ENCODE measurements at regions not wholly inside any gene's neighbourhood (a gene's known extent, or its start where the extent isn't known, plus 50 kb on each side); places are given as distances from the start of the nearest gene placed in this dataset.
A peak's percentile ranks its signal among the peaks of the same experiment; 100 is the strongest.

DNA sequence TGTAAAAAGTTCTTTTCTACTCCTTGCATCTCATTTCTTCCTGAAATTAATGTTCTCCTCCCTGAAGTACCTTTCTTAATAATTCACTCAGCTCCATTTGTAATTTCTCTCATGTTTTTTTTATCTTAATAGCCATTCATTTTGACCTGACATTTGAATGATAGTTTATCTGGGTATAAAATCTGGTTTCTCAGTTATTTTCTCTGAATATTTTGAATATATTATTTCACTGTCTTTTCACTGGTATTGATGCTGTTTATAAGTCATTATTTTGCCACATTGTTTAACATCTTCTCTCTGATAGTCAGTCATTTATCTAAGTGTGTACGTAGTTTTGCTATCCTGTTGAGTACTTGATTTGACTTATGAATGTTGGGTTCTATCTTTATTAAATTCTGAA is 68.8 kb upstream of the ARHGAP18 start:
- no peak overlapping the region for H3K4me3 Mint-ChIP-seq
- POLR2A ChIA-PET: no interaction called here
- H3K36me3 Mint-ChIP-seq: peaks cover 4% of the 10 kb centered on the region
- no peaks in the 10 kb centered on the region for H3K4me1 Mint-ChIP-seq (ENCODE audit: low read depth)
- no peak overlapping the region for H3K27ac Mint-ChIP-seq
- DNase-seq: no peak
- no peaks in the 10 kb centered on the region for H3K27me3 Mint-ChIP-seq
- peaks cover 17% of the 10 kb centered on the region for H3K9me3 Mint-ChIP-seq
- intact Hi-C loops (cut with micrococcal nuclease): no loop called here
- CTCF ChIA-PET: no interaction called here

- intact Hi-C loops (cut with micrococcal nuclease): no loop called here
- DNase-seq: no peak
- ChIA-PET POLR2A (no interaction called here), CTCF (interaction anchor here (1.1 to 1.8 kb wide), 2 partner anchors 179 to 244 kb away, joined by 4 to 7 read pairs; no protein-coding TSS in a partner anchor)
- H3K4me1 Mint-ChIP-seq (ENCODE audit: low read depth): no peaks in the 10 kb centered on the region
- H3K27me3 Mint-ChIP-seq: no peaks in the 10 kb centered on the region
- H3K4me3 Mint-ChIP-seq: no peak overlapping the region
- H3K36me3 Mint-ChIP-seq: peaks cover 4% of the 10 kb centered on the region
- H3K27ac Mint-ChIP-seq: no peak overlapping the region
- H3K9me3 Mint-ChIP-seq: peaks cover 17% of the 10 kb centered on the region
Observed at GRCh38 chr6:129777371-129777770, 67.4 kb upstream of the ARHGAP18 start.

DNA sequence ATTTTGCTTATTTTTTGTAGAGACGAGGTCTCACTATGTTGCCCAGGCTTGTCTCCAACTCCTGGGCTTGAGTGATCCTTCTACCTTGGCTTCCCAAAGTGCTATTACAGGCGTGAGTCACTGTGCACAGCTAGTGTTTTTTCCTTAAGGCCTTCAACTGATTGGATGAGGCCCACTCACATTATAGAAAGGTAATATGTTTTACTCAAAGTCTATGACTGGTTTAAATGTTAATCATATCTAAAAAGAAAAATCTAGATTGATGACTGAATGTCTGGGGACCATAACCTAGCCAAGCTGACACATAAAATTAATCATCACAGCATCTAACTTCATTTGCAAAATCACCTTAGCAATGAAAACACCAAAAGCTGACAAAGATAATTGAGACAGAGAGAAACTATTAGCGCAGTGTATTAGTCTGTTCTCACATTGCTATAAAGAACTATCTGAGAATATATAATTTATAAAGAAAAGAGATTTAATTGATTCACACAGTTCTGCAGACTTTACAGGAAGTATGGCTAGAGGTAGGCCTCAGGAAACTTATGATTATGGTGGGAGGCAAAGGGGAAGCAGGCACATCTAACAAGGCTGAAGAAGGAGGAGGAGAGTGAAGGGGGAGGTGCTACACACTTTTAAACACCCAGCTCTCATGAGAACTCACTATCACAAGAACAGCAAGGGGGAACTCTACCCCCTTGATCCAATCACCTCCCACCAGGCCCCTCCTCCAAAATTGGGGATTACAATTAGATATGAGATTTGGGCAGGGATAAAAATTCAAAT is 66.8 kb upstream of the ARHGAP18 start:
- Mint-ChIP-seq H3K36me3 (peaks cover 4% of the 10 kb centered on the region), H3K27me3 (no peaks in the 10 kb centered on the region), H3K4me3 (no peak overlapping the region), H3K27ac (no peak overlapping the region), H3K4me1 (ENCODE audit: low read depth) (no peaks in the 10 kb centered on the region), H3K9me3 (peaks cover 17% of the 10 kb centered on the region)
- no peak for DNase-seq
- CTCF ChIA-PET: interaction anchor here (1.5 to 2.6 kb wide), 4 partner anchors 46 to 277 kb away, joined by 4 to 19 read pairs (median 10); no protein-coding TSS in a partner anchor
- POLR2A ChIA-PET: no interaction called here
- intact Hi-C loops (cut with micrococcal nuclease): no loop called here

GRCh38 chr6:129774697-129775447 is 64.9 kb upstream of the ARHGAP18 start:
- CTCF ChIA-PET: interaction anchor here (0.6 to 2.6 kb wide), 44 partner anchors 8 to 821 kb away, joined by 3 to 26 read pairs (median 3); partner anchors contain the start of gene ARHGAP18
- no peak overlapping the region for H3K27ac Mint-ChIP-seq

DNA sequence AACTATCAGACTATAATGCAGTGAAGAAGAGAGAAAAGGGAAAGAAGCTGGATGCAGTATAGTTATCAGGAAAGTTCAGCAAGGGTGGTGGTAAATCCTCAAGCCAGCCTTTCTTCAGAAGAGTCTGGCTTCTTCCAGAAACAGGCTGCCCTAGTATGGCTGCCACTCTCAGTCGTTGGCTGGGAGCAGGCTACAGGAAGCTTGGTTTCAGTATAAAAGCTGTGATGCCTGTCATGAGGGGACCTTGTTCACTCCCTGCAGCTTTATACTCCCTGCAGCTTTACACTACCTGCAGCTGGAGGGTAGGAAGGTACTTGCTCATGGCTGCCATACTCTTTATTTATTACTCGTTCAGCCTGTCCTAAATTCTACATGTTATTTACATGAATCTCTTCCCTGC is 63.3 kb upstream of the ARHGAP18 start:
- Mint-ChIP-seq H3K4me3 (no peak overlapping the region), H3K36me3 (peaks cover 4% of the 10 kb centered on the region), H3K27me3 (no peaks in the 10 kb centered on the region), H3K27ac (no peak overlapping the region), H3K4me1 (ENCODE audit: low read depth) (no peaks in the 10 kb centered on the region), H3K9me3 (peaks cover 5% of the 10 kb centered on the region)
- no peak for DNase-seq
- intact Hi-C loops (cut with micrococcal nuclease): no loop called here
- POLR2A ChIA-PET: no interaction called here
- CTCF ChIA-PET: interaction anchor here (0.6 kb wide), 1 partner anchor 49 kb away, joined by 3 read pairs; no protein-coding TSS in a partner anchor

More at GRCh38 chr6:129774697-129775447, 64.9 kb upstream of the ARHGAP18 start:
- intact Hi-C loops (cut with micrococcal nuclease): loop anchor here (1.0 kb wide), 1 partner anchor 177 kb away; no protein-coding TSS in a partner anchor
- POLR2A ChIA-PET: no interaction called here
- peak; percentile 64 for DNase-seq
- Mint-ChIP-seq H3K4me1 (ENCODE audit: low read depth) (no peaks in the 10 kb centered on the region), H3K36me3 (peaks cover 4% of the 10 kb centered on the region), H3K27me3 (no peaks in the 10 kb centered on the region), H3K9me3 (peaks cover 16% of the 10 kb centered on the region), H3K4me3 (no peak overlapping the region)

- Mint-ChIP-seq H3K36me3 (no peaks in the 10 kb centered on the region), H3K9me3 (no peaks in the 10 kb centered on the region), H3K4me1 (ENCODE audit: low read depth) (peaks cover 6% of the 10 kb centered on the region), H3K4me3 (no peak overlapping the region), H3K27ac (no peak overlapping the region), H3K27me3 (peaks cover 2% of the 10 kb centered on the region)
- intact Hi-C loops (cut with micrococcal nuclease): no loop called here
- ChIA-PET CTCF (interaction anchor here (1.1 kb wide), 1 partner anchor 173 kb away, joined by 4 read pairs; no protein-coding TSS in a partner anchor), POLR2A (no interaction called here)
- DNase-seq: no peak
Observed at GRCh38 chr6:129771678-129772077, 61.7 kb upstream of the ARHGAP18 start.

DNA sequence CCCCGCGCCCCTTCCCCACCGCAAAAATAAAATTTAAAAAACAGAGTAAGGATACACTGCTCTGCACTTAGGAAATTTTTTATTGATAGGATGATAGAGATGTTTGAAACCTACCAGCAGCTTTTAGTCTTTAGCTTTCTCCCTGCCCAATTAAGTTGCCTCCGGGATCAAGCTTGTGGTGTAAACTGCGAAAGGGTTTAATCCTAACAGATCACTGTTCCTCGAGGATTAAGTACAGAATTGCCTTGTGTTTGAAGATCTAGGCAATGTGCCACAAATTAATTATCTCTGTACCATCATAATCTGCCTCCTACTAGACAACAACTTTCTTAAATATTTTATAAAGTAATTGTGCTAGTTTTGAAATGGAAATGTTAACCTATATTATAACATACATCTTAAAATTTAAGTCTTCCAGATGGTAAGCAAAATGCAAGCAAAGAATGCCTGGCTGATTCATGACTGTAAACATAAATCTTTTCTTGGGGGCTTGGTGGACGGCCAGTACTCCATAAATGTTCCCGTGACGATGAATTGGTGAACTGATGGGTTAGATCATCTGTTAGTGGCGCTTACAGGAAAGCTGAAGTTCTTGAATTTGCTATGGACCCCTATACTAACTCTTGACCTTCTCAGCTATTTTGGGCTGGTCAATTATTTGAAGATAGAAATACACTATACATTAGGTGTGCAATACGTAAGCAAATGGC is 58.0 kb upstream of the ARHGAP18 start:
- Mint-ChIP-seq H3K27ac (no peak overlapping the region), H3K4me1 (ENCODE audit: low read depth) (peaks cover 14% of the 10 kb centered on the region), H3K36me3 (no peaks in the 10 kb centered on the region), H3K4me3 (no peak overlapping the region), H3K27me3 (peaks cover 15% of the 10 kb centered on the region), H3K9me3 (no peaks in the 10 kb centered on the region)
- intact Hi-C loops (cut with micrococcal nuclease): loop anchor here (1.0 kb wide), 2 partner anchors 253 to 277 kb away; no protein-coding TSS in a partner anchor
- ChIA-PET POLR2A (no interaction called here), CTCF (interaction anchor here (0.6 to 1.5 kb wide), 5 partner anchors 8 to 173 kb away, joined by 3 to 8 read pairs (median 3); no protein-coding TSS in a partner anchor)
- no peak for DNase-seq

GRCh38 chr6:129766959-129767728 is 57.2 kb upstream of the ARHGAP18 start:
- H3K4me1 Mint-ChIP-seq (ENCODE audit: low read depth): peaks cover 14% of the 10 kb centered on the region
- no peak overlapping the region for H3K27ac Mint-ChIP-seq
- peak overlapping the region; percentile 71 for H3K4me3 Mint-ChIP-seq
- H3K27me3 Mint-ChIP-seq: peaks cover 15% of the 10 kb centered on the region
- no peaks in the 10 kb centered on the region for H3K36me3 Mint-ChIP-seq
- ChIA-PET POLR2A (no interaction called here), CTCF (interaction anchor here (1.2 to 1.5 kb wide), 4 partner anchors 9 to 202 kb away, joined by 3 to 8 read pairs (median 4); no protein-coding TSS in a partner anchor)
- peak; percentile 84 for DNase-seq
- H3K9me3 Mint-ChIP-seq: no peaks in the 10 kb centered on the region
- intact Hi-C loops (cut with micrococcal nuclease): loop anchor here (1.0 kb wide), 2 partner anchors 254 to 276 kb away; no protein-coding TSS in a partner anchor

- Mint-ChIP-seq H3K4me3 (no peak overlapping the region), H3K27ac (no peak overlapping the region), H3K27me3 (peaks cover 15% of the 10 kb centered on the region), H3K4me1 (ENCODE audit: low read depth) (peaks cover 14% of the 10 kb centered on the region), H3K9me3 (no peaks in the 10 kb centered on the region), H3K36me3 (no peaks in the 10 kb centered on the region)
- POLR2A ChIA-PET: no interaction called here
- DNase-seq: no peak
- CTCF ChIA-PET: interaction anchor here (0.9 to 3.5 kb wide), 3 partner anchors 10 to 256 kb away, joined by 3 to 18 read pairs (median 14); no protein-coding TSS in a partner anchor
- intact Hi-C loops (cut with micrococcal nuclease): no loop called here
Observed at GRCh38 chr6:129764761-129765407, 54.9 kb upstream of the ARHGAP18 start.

- intact Hi-C loops (cut with micrococcal nuclease): no loop called here
- DNase-seq: no peak
- Mint-ChIP-seq H3K36me3 (no peaks in the 10 kb centered on the region), H3K4me3 (no peak overlapping the region), H3K9me3 (no peaks in the 10 kb centered on the region), H3K4me1 (ENCODE audit: low read depth) (peaks cover 3% of the 10 kb centered on the region), H3K27me3 (peaks cover 4% of the 10 kb centered on the region), H3K27ac (no peak overlapping the region)
- POLR2A ChIA-PET: no interaction called here
- CTCF ChIA-PET: interaction anchor here (0.8 to 1.0 kb wide), 3 partner anchors 11 to 261 kb away, joined by 3 to 6 read pairs (median 3); no protein-coding TSS in a partner anchor
Observed at GRCh38 chr6:129759796-129760605, 50.0 kb upstream of the ARHGAP18 start.
